D721Med (cell line): ENCODE measurements at regions not wholly inside any gene's neighbourhood (a gene's known extent, or its start where the extent isn't known, plus 50 kb on each side); places are given as distances from the start of the nearest gene placed in this dataset.

Source experiments
- DNase-seq: peaks from one replicate; pipeline ENCODE4 v3.0.0; 2011; ENCODE audit warnings: low spot score; ENCODE audit not compliant: insufficient read length
- FAIRE-seq: peaks from 2 replicates; lab custom pipeline; 2011; peaks lifted over from hg19 to GRCh38; lab: Jason Lieb, UNC
- CTCF ChIP-seq: IDR thresholded peaks from 2 replicates; pipeline ENCODE4 v1.5.1; 2012; ENCODE audit warnings: mild to moderate bottlenecking, control low read depth; ENCODE audit not compliant: insufficient read depth; ENCODE audit errors: missing control alignments

- TF ChIP-seq CTCF, result no peak
- FAIRE-seq (no peak), DNase-seq (no peak)
Observed at GRCh38 chr12:115830633-115831032, 446.9 kb downstream of the MED13L start.

DNA sequence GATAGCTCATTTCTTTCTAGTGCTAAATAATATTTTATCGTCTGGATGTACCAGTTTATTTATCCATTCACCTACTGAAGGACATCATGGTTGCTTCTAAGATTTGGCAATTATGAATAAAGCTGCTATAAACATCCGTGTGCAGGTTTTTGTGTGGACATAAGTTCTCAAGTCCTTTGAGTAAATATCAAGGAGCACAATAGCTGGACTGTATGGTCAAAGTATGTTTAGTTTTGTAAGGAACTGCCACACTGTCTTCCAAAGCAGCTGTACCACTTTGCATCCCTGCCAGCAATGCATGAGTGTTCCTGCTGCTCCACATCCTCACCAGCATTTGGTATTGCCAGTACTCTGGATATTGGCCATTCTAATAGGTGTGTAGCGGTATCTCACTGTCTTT is 447.4 kb downstream of the MED13L start:
- DNase-seq (no peak), FAIRE-seq (no peak)
- TF ChIP-seq CTCF, result no peak

DNA sequence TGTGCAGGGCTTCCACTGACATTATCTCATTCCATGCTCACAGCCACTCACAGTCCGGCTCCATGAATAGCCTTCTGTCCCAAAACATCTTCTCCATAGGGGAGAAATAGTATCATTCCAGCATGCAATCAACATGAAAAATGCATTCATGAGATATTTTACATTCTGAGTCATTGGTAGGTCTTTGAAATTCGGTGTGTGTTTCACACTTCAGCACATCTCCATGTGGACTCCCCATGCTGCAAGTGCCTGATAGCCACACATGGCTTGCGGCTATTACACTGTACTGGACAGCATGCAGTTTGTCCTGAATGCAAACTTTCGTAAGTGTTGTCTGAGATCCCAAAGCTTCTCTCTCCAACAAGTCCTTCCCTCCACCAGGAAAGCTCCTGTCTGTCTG is 449.3 kb downstream of the MED13L start:
- DNase-seq, result no peak
- no peak for FAIRE-seq

GRCh38 chr12:115824936-115825602 is 452.4 kb downstream of the MED13L start:
- DNase-seq (no peak), FAIRE-seq (no peak)
- no peak for TF ChIP-seq CTCF

More for the DNA sequence above, 449.3 kb downstream of the MED13L start:
- TF ChIP-seq CTCF, result no peak

DNA sequence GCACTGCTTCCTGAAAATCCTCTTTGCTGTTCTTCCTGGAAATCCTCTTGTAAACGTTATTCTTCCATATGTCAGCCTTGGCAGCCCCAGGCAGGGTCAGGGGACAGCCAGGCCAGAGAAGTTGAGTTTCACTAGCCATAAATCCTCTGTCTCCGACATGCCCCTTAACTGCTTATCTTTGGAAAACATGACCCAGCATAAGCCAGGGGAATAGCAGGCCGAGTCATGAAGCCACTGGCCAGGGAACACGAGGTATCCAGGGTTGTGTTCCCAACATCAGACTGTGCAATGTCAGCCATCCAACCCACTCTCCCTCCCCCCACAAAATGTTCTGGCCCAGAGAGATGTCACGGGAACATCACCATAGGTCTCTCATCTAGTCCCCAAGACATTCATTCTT is 453.9 kb downstream of the MED13L start:
- DNase-seq, result no peak
- FAIRE-seq, result no peak
- TF ChIP-seq CTCF, result no peak

DNA sequence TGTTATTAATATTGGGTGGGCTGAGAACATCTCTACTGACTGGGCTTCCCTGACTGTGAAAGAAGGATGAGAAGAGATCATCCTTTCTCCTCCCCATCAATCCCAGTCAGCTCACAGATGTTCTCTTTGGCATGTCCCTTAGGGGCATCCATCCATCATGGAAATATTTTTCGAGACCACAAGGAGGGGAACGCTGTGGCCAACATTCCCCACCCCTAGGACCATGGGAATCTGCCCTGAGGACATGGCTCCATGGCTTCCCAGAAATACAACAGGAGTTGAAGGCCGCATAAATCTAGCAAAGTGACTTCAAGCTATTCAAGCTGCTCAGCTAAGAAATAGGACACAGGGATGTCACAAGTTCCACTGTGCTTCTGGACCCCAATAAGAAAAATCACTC is 456.8 kb downstream of the MED13L start:
- TF ChIP-seq CTCF, result no peak
- DNase-seq (no peak), FAIRE-seq (no peak)

GRCh38 chr12:115818973-115819372 is 458.5 kb downstream of the MED13L start:
- FAIRE-seq (no peak), DNase-seq (no peak)
- no peak for TF ChIP-seq CTCF
